GM19324 (cell line): ENCODE measurements at regions not wholly inside any gene's neighbourhood (a gene's known extent, or its start where the extent isn't known, plus 50 kb on each side); places are given as distances from the start of the nearest gene placed in this dataset.
A peak's percentile ranks its signal among the peaks of the same experiment; 100 is the strongest.
"Not testable (repeated sequence)": the region's sequence is repeated elsewhere in the genome, so short reads cannot be mapped to it uniquely, and the experiment has no call there.

Source experiments
- ATAC-seq: cut with Tn5 transposase; IDR thresholded peaks from one replicate; pipeline ENCODE4 v1.9.1; 2021; ENCODE audit warnings: mild to moderate bottlenecking, moderate library complexity; ENCODE audit not compliant: unreplicated experiment, low FRiP score

- no peak for ATAC-seq
Measured at GRCh38 chrX:65831268-65831667, 163.8 kb downstream of the MSN start.

- no peak for ATAC-seq
Measured at GRCh38 chrX:65828599-65828998, 161.1 kb downstream of the MSN start.

DNA sequence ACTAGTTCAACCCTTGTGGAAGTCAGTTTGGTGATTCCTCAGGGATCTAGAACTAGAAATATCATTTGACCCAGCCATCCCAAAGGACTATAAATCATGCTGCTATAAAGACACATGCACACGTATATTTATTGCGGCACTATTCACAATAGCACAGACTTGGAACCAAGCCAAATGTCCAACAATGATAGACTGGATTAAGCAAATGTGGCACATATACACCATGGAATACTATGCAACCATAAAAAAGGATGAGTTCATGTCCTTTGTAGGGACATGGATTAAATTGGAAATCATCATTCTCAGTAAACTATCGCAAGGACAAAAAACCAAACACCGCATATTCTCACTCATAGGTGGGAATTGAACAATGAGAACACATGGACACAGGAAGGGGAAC is 157.8 kb downstream of the MSN start:
- ATAC-seq, result not testable (repeated sequence)

DNA sequence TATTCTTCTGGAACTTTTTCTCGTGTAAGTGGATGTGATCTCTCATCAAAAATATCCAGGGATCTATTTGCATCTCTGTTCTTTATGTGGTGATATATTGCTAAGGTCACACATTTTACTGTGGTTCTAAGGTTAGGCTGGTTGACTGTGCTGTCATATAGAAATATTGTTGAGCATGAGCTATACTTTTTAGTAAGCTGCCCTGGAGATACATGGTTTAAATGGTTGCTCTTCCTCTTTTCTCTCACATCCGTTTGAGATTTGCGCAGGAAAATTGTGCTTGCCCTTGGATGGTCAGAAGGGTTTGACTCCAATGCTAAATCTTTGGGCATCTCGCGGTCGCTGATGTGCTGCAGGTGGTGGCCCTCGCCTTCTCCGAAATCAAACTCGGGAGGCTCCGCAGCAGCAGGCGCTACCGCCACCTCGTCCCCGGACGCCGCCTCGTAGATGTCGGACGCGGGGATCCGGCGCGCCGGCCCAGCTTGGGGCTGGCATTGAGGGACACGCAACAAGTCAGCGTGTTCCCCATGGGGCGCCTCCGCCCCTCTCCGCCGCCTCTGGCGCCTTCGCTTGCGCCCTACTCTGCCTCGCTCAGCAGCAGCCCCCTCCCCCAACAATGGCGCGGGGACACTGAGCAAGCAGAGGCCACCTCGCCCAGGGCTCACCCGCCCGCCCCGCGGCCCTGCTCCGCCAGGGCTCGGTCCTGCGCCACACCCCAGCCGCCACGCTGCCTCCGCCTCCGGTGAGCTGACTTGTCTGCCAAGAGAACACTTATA is 154.5 kb downstream of the MSN start:
- peak; percentile 62 for ATAC-seq

DNA sequence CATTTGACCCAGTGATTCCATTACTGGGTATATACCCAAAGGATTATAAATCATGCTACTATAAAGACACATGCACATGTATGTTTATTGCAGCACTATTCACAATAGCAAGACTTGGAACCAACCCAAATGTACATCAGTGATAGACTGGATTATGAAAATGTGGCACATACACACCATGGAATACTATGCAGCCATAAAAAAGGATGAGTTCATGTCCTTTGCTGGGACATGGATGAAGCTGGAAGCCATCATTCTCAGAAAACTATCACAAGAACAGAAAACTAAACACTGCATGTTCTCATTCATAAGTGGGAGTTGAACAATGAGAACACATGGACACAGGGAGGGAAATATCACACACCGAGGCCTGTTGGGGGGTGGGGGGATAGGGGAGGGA is 152.5 kb downstream of the MSN start:
- not testable (repeated sequence) for ATAC-seq

- ATAC-seq, result no peak
Measured at GRCh38 chrX:65813245-65813644, 145.8 kb downstream of the MSN start.

DNA sequence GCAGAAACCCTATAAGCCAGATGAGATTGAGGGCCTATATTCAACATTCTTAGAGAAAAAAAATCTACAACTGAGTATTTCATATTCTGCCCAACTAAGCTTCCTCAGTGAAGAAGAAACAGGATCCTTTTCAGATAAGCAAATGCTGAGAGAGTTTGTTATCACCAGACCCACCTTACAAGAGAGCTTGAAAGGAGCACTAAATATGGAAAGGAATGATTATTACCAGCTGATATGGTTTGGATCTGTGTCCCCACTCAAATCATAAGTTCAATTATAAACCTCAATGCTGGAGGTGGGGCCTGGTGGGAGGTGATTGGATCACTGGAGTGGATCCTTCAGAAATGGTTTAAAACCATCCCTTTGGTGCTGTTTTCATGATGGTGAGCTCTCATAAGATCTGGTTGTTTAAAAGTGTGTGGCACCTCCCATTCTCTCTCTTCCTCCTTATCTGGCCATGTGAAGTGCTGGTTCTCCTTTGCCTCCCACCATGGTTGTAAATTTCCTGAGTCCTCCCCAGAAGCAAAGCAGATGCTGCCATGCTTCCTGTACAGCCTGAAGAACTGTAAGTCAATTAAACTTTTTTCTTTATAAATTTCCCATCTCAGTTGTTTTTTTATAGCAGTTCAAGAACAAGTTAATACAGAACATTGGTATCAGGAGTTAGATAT is 144.2 kb downstream of the MSN start:
- no peak for ATAC-seq
